OCI-LY1 (cell line): ENCODE measurements at regions not wholly inside any gene's neighbourhood (a gene's known extent, or its start where the extent isn't known, plus 50 kb on each side); places are given as distances from the start of the nearest gene placed in this dataset.

Source experiments
- H2AFZ ChIP-seq: fragments of 200-600 bp; sonication (generic), shearing (Covaris generic); 2 replicates; pipeline ENCODE4 v1.6.0; 2014; ENCODE audit warnings: antibody characterized with exemption, mild to moderate bottlenecking, low read length
- H3F3A ChIP-seq: fragments of 200-600 bp; sonication (generic), shearing (Covaris generic); 2 replicates; pipeline ENCODE4 v1.6.0; 2014; ENCODE audit warnings: mild to moderate bottlenecking, antibody characterized with exemption, low read length, moderate library complexity; ENCODE audit not compliant: insufficient read depth
- H3K27ac ChIP-seq: fragments of 200-600 bp; sonication (generic); 2 replicates; pipeline ENCODE4 v1.5.1; 2014; ENCODE audit warnings: low read length, mixed run types, mild to moderate bottlenecking, low read depth; ENCODE audit not compliant: poor library complexity, severe bottlenecking
- H3K27me3 ChIP-seq: fragments of 200-600 bp; sonication (generic); 2 replicates; pipeline ENCODE4 v1.6.0; 2014; ENCODE audit warnings: antibody characterized with exemption, mild to moderate bottlenecking, low read length, moderate library complexity; ENCODE audit not compliant: insufficient read depth
- H3K36me3 ChIP-seq: fragments of 200-600 bp; sonication (generic); 2 replicates; pipeline ENCODE4 v1.6.1; 2014; ENCODE audit warnings: mild to moderate bottlenecking, antibody characterized with exemption, low read length, moderate library complexity, mixed read lengths; ENCODE audit not compliant: insufficient read depth
- H3K4me1 ChIP-seq: fragments of 200-600 bp; sonication (generic); 2 replicates; pipeline ENCODE4 v1.5.1; 2014; ENCODE audit warnings: mild to moderate bottlenecking, low read length, moderate library complexity; ENCODE audit not compliant: insufficient read depth, severe bottlenecking
- H3K4me2 ChIP-seq: fragments of 200-600 bp; sonication (generic), shearing (Covaris generic); 2 replicates; pipeline ENCODE4 v1.6.1; 2014; ENCODE audit warnings: low read length
- H3K4me3 ChIP-seq: fragments of 200-600 bp; sonication (generic); 2 replicates; pipeline ENCODE4 v1.5.1; 2014; ENCODE audit warnings: low read length, low read depth, mild to moderate bottlenecking, mixed read lengths; ENCODE audit not compliant: poor library complexity, severe bottlenecking
- H3K79me2 ChIP-seq: fragments of 200-600 bp; shearing (Covaris generic); 2 replicates; pipeline ENCODE4 v1.6.1; 2016; ENCODE audit warnings: mixed run types, low read length, mixed read lengths; ENCODE audit not compliant: insufficient read depth
- H3K9ac ChIP-seq: fragments of 200-600 bp; sonication (generic), shearing (Covaris generic); 2 replicates; pipeline ENCODE4 v1.6.1; 2014; ENCODE audit warnings: mild to moderate bottlenecking, low read length, mixed read lengths
- H3K9me2 ChIP-seq: fragments of 200-600 bp; sonication (generic), shearing (Covaris generic); 2 replicates; pipeline ENCODE4 v1.6.1; 2014; ENCODE audit warnings: low read depth, mild to moderate bottlenecking, low read length, mixed read lengths
- H3K9me3 ChIP-seq: fragments of 200-600 bp; shearing (Covaris generic); 2 replicates; pipeline ENCODE4 v1.6.1; 2014; ENCODE audit warnings: low read length, mixed read lengths
- H4K20me1 ChIP-seq: fragments of 200-600 bp; sonication (generic), shearing (Covaris generic); 2 replicates; pipeline ENCODE4 v1.6.0; 2016; ENCODE audit warnings: mild to moderate bottlenecking, low read length; ENCODE audit not compliant: insufficient read depth
- EZH2 ChIP-seq: fragments of 200-600 bp; sonication (generic), shearing (Covaris generic); IDR thresholded peaks from 2 replicates; pipeline ENCODE4 v1.8.0; 2017; ENCODE audit warnings: borderline replicate concordance, mixed run types, mild to moderate bottlenecking, antibody characterized with exemption, low read length, moderate library complexity, mixed read lengths
- TF ChIP-seq, protein P1 (sequence below): fragments of 200-600 bp; sonication (generic), shearing (Covaris generic); IDR thresholded peaks from 2 replicates; pipeline ENCODE4 v1.5.1; 2017; ENCODE audit warnings: mild to moderate bottlenecking, antibody characterized with exemption, low read length, moderate library complexity, mixed read lengths

DNA sequence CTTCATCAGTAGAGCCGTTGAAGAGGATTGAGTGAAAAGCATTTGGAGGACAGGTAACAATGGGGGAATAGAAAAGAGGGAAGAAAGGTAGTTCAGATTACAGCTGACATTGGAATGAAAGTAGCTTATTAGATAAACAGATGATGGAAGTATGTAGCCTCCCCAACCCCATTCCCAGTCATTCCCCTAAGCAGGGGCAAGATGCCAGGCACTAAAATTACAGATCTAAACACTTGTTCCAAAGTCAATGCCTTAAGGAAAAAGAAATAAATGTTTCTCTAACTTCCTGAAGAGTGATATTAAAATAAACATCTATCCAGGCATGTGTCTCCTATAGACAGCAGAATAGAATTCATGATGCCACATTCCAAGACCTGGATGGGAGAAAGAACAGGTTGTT, 350.8 kb downstream of the PDGFC start:
- no peak overlapping the region for H3K4me2 ChIP-seq
- no peaks in the 10 kb centered on the region for H3F3A ChIP-seq
- H2AFZ ChIP-seq = no peak overlapping the region
- no peaks in the 10 kb centered on the region for H4K20me1 ChIP-seq
- H3K36me3 ChIP-seq = no peaks in the 10 kb centered on the region
- no peaks in the 10 kb centered on the region for H3K79me2 ChIP-seq
- H3K9me2 ChIP-seq = no peaks in the 10 kb centered on the region
- no peak for TF ChIP-seq EZH2
- TF ChIP-seq, protein P1, sequence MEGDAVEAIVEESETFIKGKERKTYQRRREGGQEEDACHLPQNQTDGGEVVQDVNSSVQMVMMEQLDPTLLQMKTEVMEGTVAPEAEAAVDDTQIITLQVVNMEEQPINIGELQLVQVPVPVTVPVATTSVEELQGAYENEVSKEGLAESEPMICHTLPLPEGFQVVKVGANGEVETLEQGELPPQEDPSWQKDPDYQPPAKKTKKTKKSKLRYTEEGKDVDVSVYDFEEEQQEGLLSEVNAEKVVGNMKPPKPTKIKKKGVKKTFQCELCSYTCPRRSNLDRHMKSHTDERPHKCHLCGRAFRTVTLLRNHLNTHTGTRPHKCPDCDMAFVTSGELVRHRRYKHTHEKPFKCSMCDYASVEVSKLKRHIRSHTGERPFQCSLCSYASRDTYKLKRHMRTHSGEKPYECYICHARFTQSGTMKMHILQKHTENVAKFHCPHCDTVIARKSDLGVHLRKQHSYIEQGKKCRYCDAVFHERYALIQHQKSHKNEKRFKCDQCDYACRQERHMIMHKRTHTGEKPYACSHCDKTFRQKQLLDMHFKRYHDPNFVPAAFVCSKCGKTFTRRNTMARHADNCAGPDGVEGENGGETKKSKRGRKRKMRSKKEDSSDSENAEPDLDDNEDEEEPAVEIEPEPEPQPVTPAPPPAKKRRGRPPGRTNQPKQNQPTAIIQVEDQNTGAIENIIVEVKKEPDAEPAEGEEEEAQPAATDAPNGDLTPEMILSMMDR = no peak
- H3K4me3 ChIP-seq = no peak overlapping the region
- no peak overlapping the region for H3K9ac ChIP-seq
- H3K9me3 ChIP-seq = no peaks in the 10 kb centered on the region
- no peak overlapping the region for H3K27ac ChIP-seq
- no peaks in the 10 kb centered on the region for H3K27me3 ChIP-seq
- no peaks in the 10 kb centered on the region for H3K4me1 ChIP-seq

DNA sequence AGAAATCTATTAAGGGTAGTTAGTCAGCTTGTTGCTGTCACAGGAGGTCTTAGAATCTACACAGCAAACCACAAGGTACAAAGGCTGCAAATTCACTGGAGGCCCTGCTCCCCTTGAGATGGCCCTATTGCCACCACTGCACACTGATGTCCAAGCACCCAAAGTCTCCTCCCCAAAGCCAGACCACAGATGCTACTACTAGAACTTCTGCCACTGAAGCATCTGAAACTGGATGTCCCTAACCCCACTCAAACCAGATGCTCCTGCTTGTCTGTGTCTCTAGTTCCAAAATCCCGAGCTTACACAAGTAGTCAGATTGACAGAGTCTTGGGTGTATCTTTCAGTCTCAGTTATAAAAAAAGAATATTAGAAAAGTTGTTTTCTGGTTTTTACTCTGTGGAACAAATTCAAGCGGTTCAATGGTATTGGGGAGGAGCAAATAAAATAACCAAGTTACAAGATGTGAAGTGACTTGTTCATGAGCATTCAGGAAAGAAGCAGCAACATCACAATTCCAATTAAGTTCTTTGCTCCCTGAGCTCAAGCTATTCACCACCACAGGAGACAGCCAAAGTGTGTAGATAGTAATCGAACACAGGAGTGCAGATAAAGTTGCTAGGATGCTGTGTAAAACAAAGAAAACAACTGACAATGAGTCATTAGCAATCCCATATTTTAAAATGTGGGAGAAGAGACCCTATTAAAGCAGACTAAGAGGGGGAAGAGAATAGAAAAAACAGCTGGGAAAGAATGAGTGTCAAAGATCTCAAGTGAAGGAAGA, 352.3 kb downstream of the PDGFC start:
- Histone ChIP-seq H3K27ac (no peak overlapping the region), H3K36me3 (no peaks in the 10 kb centered on the region), H4K20me1 (no peaks in the 10 kb centered on the region), H3K9me2 (no peaks in the 10 kb centered on the region), H3K4me2 (no peak overlapping the region), H2AFZ (no peak overlapping the region), H3K79me2 (no peaks in the 10 kb centered on the region), H3K9ac (no peak overlapping the region), H3K9me3 (no peaks in the 10 kb centered on the region), H3K27me3 (no peaks in the 10 kb centered on the region), H3F3A (no peaks in the 10 kb centered on the region), H3K4me3 (no peak overlapping the region), H3K4me1 (no peaks in the 10 kb centered on the region)
- TF ChIP-seq, protein P1 = no peak
- TF ChIP-seq EZH2 = no peak

DNA sequence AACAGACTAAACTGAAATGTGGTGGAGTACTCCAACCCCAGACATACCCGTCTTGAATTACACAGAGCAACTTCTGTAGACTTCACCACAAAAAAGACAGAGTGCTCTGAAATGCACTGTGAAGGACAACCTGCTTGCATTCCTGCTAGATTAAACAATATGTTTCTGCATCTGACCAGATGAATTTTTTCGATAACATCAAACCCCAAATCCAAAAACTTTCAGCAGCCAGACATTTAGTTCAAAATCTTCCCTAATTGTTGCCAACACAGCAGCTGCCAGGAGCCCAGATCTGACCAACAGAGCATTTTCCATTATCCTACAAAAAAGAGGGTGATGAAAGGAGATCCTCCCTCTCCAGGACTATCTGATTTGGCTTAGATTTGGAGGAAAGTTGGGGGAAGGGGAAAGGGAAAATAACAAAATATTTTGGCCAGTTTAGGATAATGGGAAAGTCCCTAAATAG, 356.5 kb downstream of the PDGFC start:
- Histone ChIP-seq H3K27ac (no peak overlapping the region), H3K27me3 (no peaks in the 10 kb centered on the region), H3K79me2 (no peaks in the 10 kb centered on the region), H3K9me2 (no peaks in the 10 kb centered on the region), H3K4me1 (no peaks in the 10 kb centered on the region), H3K4me2 (no peak overlapping the region), H4K20me1 (no peaks in the 10 kb centered on the region), H3K4me3 (no peak overlapping the region), H3K9ac (no peak overlapping the region), H3K36me3 (no peaks in the 10 kb centered on the region), H3K9me3 (no peaks in the 10 kb centered on the region), H3F3A (no peaks in the 10 kb centered on the region), H2AFZ (no peak overlapping the region)
- TF ChIP-seq, protein P1 = no peak
- TF ChIP-seq EZH2 = no peak
